GM06990 (cell line): ENCODE measurements at regions not wholly inside any gene's neighbourhood (a gene's known extent, or its start where the extent isn't known, plus 50 kb on each side); places are given as distances from the start of the nearest gene placed in this dataset.

Experiments
- DNase-seq: peaks from one replicate; pipeline ENCODE4 v3.0.0-alpha.2; 2011; ENCODE audit not compliant: insufficient read length; ENCODE audit errors: extremely low read depth
- H3K27me3 ChIP-seq: replicated peaks from 2 replicates; pipeline ENCODE4 v1.6.0; 2011; ENCODE audit warnings: low read length; ENCODE audit not compliant: control insufficient read depth, insufficient read depth
- H3K36me3 ChIP-seq: 2 replicates; pipeline ENCODE4 v1.5.1; 2011; ENCODE audit warnings: low read length; ENCODE audit not compliant: control insufficient read depth, insufficient read depth
- H3K4me3 ChIP-seq: replicated peaks from 2 replicates; pipeline ENCODE4 v1.5.1; 2011; ENCODE audit warnings: low read depth, mild to moderate bottlenecking, control low read depth, low read length
- CTCF ChIP-seq: IDR thresholded peaks from 2 replicates; pipeline ENCODE4 v1.5.1; 2011; ENCODE audit warnings: low read length, control low read depth, mild to moderate bottlenecking, inconsistent platforms; ENCODE audit not compliant: insufficient read depth, poor library complexity, severe bottlenecking

- no peak for DNase-seq
- no peak for TF ChIP-seq CTCF
- peaks cover 2% of the 10 kb centered on the region; the same call in 1 of the 2 replicates for H3K27me3 ChIP-seq
Measured at GRCh38 chr9:38141746-38142591, 72.9 kb upstream of the SHB start.

GRCh38 chr9:38138276-38138675 lies 69.2 kb upstream of the SHB start:
- no peak for DNase-seq
- TF ChIP-seq CTCF: no peak
- no peaks in the 10 kb centered on the region for H3K36me3 ChIP-seq
- H3K27me3 ChIP-seq: peaks cover 2% of the 10 kb centered on the region; the same call in 1 of the 2 replicates
- H3K4me3 ChIP-seq: no peak overlapping the region

More at GRCh38 chr9:38141746-38142591, 72.9 kb upstream of the SHB start:
- no peaks in the 10 kb centered on the region for H3K36me3 ChIP-seq
- H3K4me3 ChIP-seq: no peak overlapping the region

GRCh38 chr9:38137342-38137741 lies 68.3 kb upstream of the SHB start:
- H3K27me3 ChIP-seq: peaks cover 2% of the 10 kb centered on the region; the same call in 1 of the 2 replicates
- no peak overlapping the region for H3K4me3 ChIP-seq
- no peak for TF ChIP-seq CTCF
- no peaks in the 10 kb centered on the region for H3K36me3 ChIP-seq
- no peak for DNase-seq

- Histone ChIP-seq H3K27me3 (peaks cover 2% of the 10 kb centered on the region; the same call in 1 of the 2 replicates), H3K36me3 (no peaks in the 10 kb centered on the region), H3K4me3 (no peak overlapping the region)
- DNase-seq: no peak
- TF ChIP-seq CTCF: no peak
Measured at GRCh38 chr9:38136386-38136785, 67.4 kb upstream of the SHB start.

GRCh38 chr9:38134611-38135237 lies 65.7 kb upstream of the SHB start:
- no peak for DNase-seq
- H3K4me3 ChIP-seq: no peak overlapping the region
- no peaks in the 10 kb centered on the region for H3K27me3 ChIP-seq
- TF ChIP-seq CTCF: no peak
- H3K36me3 ChIP-seq: no peaks in the 10 kb centered on the region
